ENCODE measurements at regions not wholly inside any gene's neighbourhood (a gene's known extent, or its start where the extent isn't known, plus 50 kb on each side); places are given as distances from the start of the nearest gene placed in this dataset.

DNA sequence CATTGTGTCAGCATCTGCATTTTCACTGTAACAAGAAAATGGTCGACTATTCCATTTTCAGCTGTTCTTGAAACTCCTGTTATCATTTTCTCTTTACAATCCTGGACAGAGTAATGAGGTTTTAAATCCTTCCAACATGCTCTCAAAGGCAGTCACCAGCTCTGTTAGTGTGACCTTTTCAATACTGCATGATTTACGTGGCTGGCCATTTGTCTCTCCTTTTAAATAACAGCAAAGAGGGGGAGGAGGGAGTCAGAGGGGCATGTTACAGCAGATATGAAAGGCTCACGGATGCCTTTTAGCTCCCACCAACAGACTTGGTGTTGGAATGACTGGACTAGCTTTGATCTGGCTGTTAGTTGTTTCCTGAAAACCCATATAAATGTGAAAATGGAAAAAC, 1251.2 kb downstream of the AACS start:
- TF ChIP-seq, protein P1, sequence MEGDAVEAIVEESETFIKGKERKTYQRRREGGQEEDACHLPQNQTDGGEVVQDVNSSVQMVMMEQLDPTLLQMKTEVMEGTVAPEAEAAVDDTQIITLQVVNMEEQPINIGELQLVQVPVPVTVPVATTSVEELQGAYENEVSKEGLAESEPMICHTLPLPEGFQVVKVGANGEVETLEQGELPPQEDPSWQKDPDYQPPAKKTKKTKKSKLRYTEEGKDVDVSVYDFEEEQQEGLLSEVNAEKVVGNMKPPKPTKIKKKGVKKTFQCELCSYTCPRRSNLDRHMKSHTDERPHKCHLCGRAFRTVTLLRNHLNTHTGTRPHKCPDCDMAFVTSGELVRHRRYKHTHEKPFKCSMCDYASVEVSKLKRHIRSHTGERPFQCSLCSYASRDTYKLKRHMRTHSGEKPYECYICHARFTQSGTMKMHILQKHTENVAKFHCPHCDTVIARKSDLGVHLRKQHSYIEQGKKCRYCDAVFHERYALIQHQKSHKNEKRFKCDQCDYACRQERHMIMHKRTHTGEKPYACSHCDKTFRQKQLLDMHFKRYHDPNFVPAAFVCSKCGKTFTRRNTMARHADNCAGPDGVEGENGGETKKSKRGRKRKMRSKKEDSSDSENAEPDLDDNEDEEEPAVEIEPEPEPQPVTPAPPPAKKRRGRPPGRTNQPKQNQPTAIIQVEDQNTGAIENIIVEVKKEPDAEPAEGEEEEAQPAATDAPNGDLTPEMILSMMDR (conservative IDR thresholded peaks at IDR 0.05; ENCODE audit: low read depth), result no peak
- POLR2A ChIA-PET (ENCODE audit: low non-redundant PET), result no interaction called here
- DNase-seq (ENCODE audit: low spot score), result no peak
- CTCF ChIA-PET, result no interaction called here
- no peak overlapping the region for H3K27ac ChIP-seq

DNA sequence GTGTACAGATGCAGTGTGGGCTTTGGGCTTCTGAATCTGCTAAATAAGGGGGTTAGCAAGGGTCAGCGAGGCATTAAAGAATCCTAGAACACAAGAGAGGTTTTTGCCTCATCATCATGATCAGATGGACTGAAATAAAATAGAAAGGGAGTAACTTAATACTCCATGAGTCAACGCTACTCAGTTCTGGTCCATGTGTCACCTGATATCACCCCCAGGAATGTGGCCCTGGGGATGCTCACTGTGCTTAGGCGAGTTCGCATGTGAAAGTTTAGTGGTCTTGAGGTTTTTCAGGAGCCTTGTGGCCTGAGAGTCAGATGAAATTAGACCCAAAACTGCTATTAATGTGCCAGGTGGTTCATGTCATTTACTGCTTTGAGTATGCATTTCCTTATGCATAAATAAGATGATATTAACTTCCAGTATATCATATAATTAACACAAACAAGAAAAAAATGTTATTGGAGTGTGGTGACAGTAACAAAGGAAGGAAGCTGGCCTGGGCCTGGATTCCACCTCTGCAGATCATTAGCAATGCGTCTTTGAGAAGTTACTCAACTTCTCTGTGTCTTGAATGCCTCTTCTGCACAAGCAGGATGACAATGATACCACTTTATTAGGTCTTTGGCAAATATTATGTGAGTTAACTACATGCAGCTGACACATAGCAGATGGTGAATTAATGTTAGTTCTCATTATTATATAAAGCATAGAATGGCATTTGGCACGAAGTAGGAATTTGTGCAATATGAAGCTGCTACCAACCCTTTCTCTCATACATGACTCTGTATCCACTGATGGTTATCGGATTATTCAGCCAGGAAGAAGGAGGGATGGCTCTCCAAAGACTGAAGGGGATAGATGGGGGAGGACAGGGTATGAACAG, 1272.6 kb downstream of the AACS start:
- H3K27ac ChIP-seq, result no peak overlapping the region
- TF ChIP-seq, protein P1 (conservative IDR thresholded peaks at IDR 0.05; ENCODE audit: low read depth), result no peak
- DNase-seq (ENCODE audit: low spot score), result peak; percentile 9
- ChIA-PET CTCF (interaction anchor here (0.6 kb wide), 1 partner anchor 155 kb away, joined by 3 read pairs; no protein-coding TSS in a partner anchor), POLR2A (ENCODE audit: low non-redundant PET) (no interaction called here)

DNA sequence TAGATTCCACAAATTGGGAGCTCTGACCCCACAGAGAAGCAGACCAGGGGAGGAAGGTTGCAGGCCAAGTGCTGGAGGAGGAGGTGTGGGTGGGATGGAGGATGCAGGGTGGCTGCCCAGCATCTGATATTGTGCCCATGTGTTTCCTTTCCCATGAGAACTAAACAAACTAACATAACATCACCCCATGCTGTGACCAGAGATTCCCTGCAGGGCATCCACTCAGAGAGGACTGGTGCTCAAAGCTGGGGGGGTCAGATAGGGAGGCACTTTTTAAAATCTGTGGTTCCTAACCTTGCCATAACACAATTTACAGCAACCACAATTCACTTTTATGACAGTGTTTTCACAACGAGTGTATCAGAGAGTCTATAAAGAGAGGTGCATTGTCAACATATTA, 1277.6 kb downstream of the AACS start:
- POLR2A ChIA-PET (ENCODE audit: low non-redundant PET), result no interaction called here
- TF ChIP-seq, protein P1 (conservative IDR thresholded peaks at IDR 0.05; ENCODE audit: low read depth), result no peak
- H3K27ac ChIP-seq, result no peak overlapping the region
- DNase-seq (ENCODE audit: low spot score), result no peak
- CTCF ChIA-PET, result no interaction called here

DNA sequence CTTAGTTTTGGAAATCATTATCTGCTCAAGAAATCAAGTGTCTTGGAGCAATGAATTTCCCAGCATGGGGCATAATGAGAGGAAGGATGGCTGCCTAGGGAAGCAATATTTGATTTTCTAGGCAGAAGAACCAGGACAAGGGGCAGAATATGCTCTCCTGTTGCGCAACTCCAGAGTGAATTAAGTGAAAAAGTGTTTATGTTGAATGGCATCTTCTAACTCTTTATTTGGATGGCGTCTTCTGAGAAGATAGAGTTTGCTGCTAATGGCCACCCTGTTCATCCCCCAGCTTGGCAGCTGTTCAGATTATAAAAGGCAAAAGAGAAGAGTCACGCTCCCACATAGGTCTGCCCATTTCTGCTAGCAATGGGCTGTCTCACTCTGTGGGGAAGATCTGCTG, 1278.1 kb downstream of the AACS start:
- H3K27ac ChIP-seq, result no peak overlapping the region
- TF ChIP-seq, protein P1 (conservative IDR thresholded peaks at IDR 0.05; ENCODE audit: low read depth), result no peak
- ChIA-PET POLR2A (ENCODE audit: low non-redundant PET) (no interaction called here), CTCF (no interaction called here)
- no peak for DNase-seq (ENCODE audit: low spot score)

DNA sequence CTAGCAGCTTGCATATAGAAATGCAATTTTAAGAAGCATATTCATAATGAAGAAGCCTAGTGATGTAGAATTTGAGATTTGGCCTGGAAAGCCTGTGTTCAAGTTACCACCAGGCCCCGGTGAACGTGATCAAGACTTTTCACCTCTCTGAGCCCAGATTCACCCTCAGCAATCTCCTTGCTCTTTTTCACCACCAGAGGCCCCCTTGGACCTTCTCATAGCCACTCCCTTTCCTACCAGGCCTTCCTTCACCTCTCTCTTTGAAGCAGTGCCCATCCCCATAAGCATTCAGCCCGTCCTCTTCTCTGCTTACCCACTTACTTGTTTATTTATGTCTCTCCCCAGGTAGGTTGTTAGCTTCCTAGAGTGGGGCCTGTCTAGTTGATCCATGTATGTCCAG, 1280.9 kb downstream of the AACS start:
- no peak overlapping the region for H3K27ac ChIP-seq
- CTCF ChIA-PET, result no interaction called here
- POLR2A ChIA-PET (ENCODE audit: low non-redundant PET), result no interaction called here
- TF ChIP-seq, protein P1 (conservative IDR thresholded peaks at IDR 0.05; ENCODE audit: low read depth), result no peak
- no peak for DNase-seq (ENCODE audit: low spot score)

DNA sequence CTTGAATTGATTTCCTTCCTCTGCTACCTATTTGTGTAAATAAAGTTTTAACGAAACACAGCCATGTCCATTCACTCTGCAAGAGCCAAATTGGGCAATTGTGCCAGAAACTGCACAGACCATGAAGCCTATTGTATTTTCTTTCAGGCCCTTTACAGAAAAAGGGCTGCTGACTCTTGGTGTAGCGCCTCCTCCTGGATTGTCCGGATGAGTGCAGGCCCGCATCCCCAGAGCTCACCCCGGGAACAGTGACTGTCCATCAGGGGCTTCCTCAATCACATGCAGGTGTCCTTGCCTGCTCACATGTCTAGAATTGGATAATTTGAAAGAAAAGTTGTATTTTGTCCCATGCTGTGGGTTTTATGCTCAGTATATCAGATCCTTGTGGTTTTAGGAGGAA, 1282.2 kb downstream of the AACS start:
- ChIA-PET POLR2A (ENCODE audit: low non-redundant PET) (no interaction called here), CTCF (no interaction called here)
- no peak for DNase-seq (ENCODE audit: low spot score)
- TF ChIP-seq, protein P1 (conservative IDR thresholded peaks at IDR 0.05; ENCODE audit: low read depth), result no peak
- H3K27ac ChIP-seq, result no peak overlapping the region

Data from RWPE1 (cell line).